ENCODE measurements at regions not wholly inside any gene's neighbourhood (a gene's known extent, or its start where the extent isn't known, plus 50 kb on each side); places are given as distances from the start of the nearest gene placed in this dataset.
"Not testable (repeated sequence)": the region's sequence is repeated elsewhere in the genome, so short reads cannot be mapped to it uniquely, and the experiment has no call there.

- DNase-seq (ENCODE audit: insufficient read length, low spot score) (no peak), FAIRE-seq (no peak)
- TF ChIP-seq TAF1 (IDR thresholded peaks at IDR 0.05; ENCODE audit: low read depth, low read length) (no peak), POLR2AphosphoS5 (IDR thresholded peaks at IDR 0.05; ENCODE audit: low read depth, low read length) (no peak), SPI1 (IDR thresholded peaks at IDR 0.05; ENCODE audit: low read depth, low read length) (no peak), POU2F2 (IDR thresholded peaks at IDR 0.05; ENCODE audit: low read depth, low read length) (no peak), POLR2A (IDR thresholded peaks at IDR 0.05; ENCODE audit: low read depth, low read length) (no peak), PAX5 (IDR thresholded peaks at IDR 0.05; ENCODE audit: insufficient read depth, low read length, severe bottlenecking) (no peak)
Measured at GRCh38 chr13:50249144-50249521, 233.9 kb downstream of the KCNRG start.

GRCh38 chr13:50250401-50250800, 235.2 kb downstream of the KCNRG start:
- FAIRE-seq (no peak), DNase-seq (ENCODE audit: insufficient read length, low spot score) (no peak)
- TF ChIP-seq SPI1 (IDR thresholded peaks at IDR 0.05; ENCODE audit: low read depth, low read length) (no peak), TAF1 (IDR thresholded peaks at IDR 0.05; ENCODE audit: low read depth, low read length) (no peak), POLR2AphosphoS5 (IDR thresholded peaks at IDR 0.05; ENCODE audit: low read depth, low read length) (no peak)

DNA sequence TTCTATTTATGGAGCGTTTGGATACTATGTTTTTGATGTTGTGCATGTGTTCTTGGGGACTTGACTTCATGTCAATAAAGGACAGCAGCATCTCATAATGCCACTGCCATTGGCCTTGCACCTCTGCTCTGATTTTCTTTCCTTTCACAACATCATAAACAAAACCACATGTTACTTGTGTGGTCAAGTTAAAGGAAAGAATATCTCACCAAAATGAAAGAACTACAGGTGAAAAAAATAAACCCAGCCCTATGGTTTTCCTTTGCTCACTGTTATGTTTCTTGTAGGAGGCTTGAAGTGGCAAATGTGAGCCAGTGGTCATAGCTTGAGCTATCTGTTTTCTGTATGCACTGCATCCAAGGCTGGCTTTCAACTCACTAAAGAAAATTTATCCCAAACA, 240.4 kb downstream of the KCNRG start:
- FAIRE-seq (no peak), DNase-seq (ENCODE audit: insufficient read length, low spot score) (no peak)
- TF ChIP-seq TAF1 (IDR thresholded peaks at IDR 0.05; ENCODE audit: low read depth, low read length) = no peak
- no peak for TF ChIP-seq POU2F2 (IDR thresholded peaks at IDR 0.05; ENCODE audit: low read depth, low read length)
- TF ChIP-seq POLR2A (IDR thresholded peaks at IDR 0.05; ENCODE audit: low read depth, low read length) = no peak
- TF ChIP-seq PAX5 (IDR thresholded peaks at IDR 0.05; ENCODE audit: insufficient read depth, low read length, severe bottlenecking) = no peak
- TF ChIP-seq SPI1 (IDR thresholded peaks at IDR 0.05; ENCODE audit: low read depth, low read length) = no peak
- TF ChIP-seq POLR2AphosphoS5 (IDR thresholded peaks at IDR 0.05; ENCODE audit: low read depth, low read length) = no peak

DNA sequence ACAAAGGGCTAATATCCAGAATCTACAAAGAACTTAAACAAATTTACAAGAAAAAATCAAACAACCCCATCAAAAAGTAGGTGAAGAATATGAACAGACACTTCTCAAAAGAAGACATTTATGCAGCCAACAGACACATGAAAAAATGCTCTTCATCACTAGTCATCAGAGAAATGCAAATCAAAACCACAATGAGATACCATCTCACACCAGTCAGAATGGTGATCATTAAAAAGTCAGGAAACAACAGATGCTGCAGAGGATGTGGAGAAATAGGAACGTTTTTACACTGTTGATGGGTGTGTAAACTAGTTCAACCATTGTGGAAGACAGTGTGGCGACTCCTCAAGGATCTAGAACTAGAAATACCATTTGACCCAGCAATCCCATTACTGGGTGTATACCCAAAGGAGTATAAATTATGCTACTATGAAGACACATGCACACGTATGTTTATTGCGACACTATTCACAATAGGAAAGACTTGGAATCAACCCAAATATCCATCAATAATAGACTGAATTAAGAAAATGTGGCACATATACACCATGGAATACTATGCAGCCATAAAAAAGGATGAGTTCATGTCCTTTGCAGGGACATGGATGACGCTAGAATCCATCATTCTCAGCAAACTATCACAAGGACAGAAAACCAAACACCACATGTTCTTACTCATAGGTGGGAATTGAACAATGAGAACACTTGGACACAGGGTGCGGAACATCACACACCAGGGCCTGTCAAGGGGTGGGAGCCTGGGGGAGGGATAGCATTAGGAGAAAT, 241.5 kb downstream of the KCNRG start:
- not testable (repeated sequence) for FAIRE-seq; DNase-seq (ENCODE audit: insufficient read length, low spot score)

DNA sequence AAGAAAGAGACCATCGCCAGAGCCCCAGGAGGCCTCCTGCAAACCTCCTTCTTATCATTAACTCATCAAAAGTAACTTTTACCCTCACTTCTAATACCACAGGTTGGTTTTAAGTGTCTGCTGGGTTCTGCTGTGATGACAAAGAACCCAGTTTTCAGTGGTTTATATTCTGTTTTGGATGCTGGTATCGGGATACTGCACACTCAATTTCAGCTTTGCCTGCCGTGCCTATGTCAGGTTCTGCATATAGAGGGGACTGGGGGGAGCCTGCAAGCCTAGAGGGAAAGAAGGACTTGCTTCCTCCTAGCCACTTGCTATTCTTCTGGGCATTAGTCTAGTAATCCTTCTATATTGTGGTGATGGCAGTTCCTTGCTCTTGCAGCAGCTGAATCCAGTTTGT, 242.4 kb downstream of the KCNRG start:
- FAIRE-seq (no peak), DNase-seq (ENCODE audit: insufficient read length, low spot score) (no peak)

GRCh38 chr13:50261130-50261901, 246.1 kb downstream of the KCNRG start:
- TF ChIP-seq POU2F2 (IDR thresholded peaks at IDR 0.05; ENCODE audit: low read depth, low read length) (no peak), PAX5 (IDR thresholded peaks at IDR 0.05; ENCODE audit: insufficient read depth, low read length, severe bottlenecking) (no peak), POLR2AphosphoS5 (IDR thresholded peaks at IDR 0.05; ENCODE audit: low read depth, low read length) (no peak), POLR2A (IDR thresholded peaks at IDR 0.05; ENCODE audit: low read depth, low read length) (no peak), TAF1 (IDR thresholded peaks at IDR 0.05; ENCODE audit: low read depth, low read length) (no peak), SPI1 (IDR thresholded peaks at IDR 0.05; ENCODE audit: low read depth, low read length) (no peak)
- FAIRE-seq (no peak), DNase-seq (ENCODE audit: insufficient read length, low spot score) (no peak)

More for the DNA sequence above, 242.4 kb downstream of the KCNRG start:
- no peak for TF ChIP-seq POU2F2 (IDR thresholded peaks at IDR 0.05; ENCODE audit: low read depth, low read length)
- no peak for TF ChIP-seq PAX5 (IDR thresholded peaks at IDR 0.05; ENCODE audit: insufficient read depth, low read length, severe bottlenecking)
- no peak for TF ChIP-seq POLR2AphosphoS5 (IDR thresholded peaks at IDR 0.05; ENCODE audit: low read depth, low read length)
- TF ChIP-seq POLR2A (IDR thresholded peaks at IDR 0.05; ENCODE audit: low read depth, low read length) = no peak
- no peak for TF ChIP-seq TAF1 (IDR thresholded peaks at IDR 0.05; ENCODE audit: low read depth, low read length)
- no peak for TF ChIP-seq SPI1 (IDR thresholded peaks at IDR 0.05; ENCODE audit: low read depth, low read length)

- TF ChIP-seq PAX5 (IDR thresholded peaks at IDR 0.05; ENCODE audit: insufficient read depth, low read length, severe bottlenecking) = no peak
- TF ChIP-seq POLR2AphosphoS5 (IDR thresholded peaks at IDR 0.05; ENCODE audit: low read depth, low read length) = no peak
- no peak for TF ChIP-seq TAF1 (IDR thresholded peaks at IDR 0.05; ENCODE audit: low read depth, low read length)
- TF ChIP-seq SPI1 (IDR thresholded peaks at IDR 0.05; ENCODE audit: low read depth, low read length) = no peak
- no peak for TF ChIP-seq POLR2A (IDR thresholded peaks at IDR 0.05; ENCODE audit: low read depth, low read length)
- TF ChIP-seq POU2F2 (IDR thresholded peaks at IDR 0.05; ENCODE audit: low read depth, low read length) = no peak
- FAIRE-seq (no peak), DNase-seq (ENCODE audit: insufficient read length, low spot score) (no peak)
Measured at GRCh38 chr13:50267066-50267465, 251.8 kb downstream of the KCNRG start.

DNA sequence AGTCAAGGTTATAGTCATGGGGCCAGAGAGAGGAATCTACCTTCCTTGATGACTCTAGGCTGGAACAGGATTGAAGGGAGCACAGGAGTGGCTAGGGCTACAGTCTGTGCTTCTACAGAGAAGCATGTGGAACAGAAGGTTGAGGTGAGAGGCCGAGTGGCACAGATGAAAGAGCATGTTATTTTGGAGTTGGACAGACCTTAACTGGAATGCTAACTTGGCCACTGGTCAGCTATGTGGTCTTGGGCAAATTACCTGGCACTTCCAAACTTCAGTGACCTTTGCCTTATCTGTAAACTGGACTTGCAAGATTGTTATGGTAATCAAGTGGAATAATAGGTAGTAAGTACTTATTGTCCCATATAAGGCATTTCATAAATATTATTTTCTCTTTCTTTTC, 252.7 kb downstream of the KCNRG start:
- DNase-seq (ENCODE audit: insufficient read length, low spot score) = no peak
- no peak for FAIRE-seq
- TF ChIP-seq POU2F2 (IDR thresholded peaks at IDR 0.05; ENCODE audit: low read depth, low read length) (no peak), POLR2AphosphoS5 (IDR thresholded peaks at IDR 0.05; ENCODE audit: low read depth, low read length) (no peak), SPI1 (IDR thresholded peaks at IDR 0.05; ENCODE audit: low read depth, low read length) (no peak), PAX5 (IDR thresholded peaks at IDR 0.05; ENCODE audit: insufficient read depth, low read length, severe bottlenecking) (no peak), TAF1 (IDR thresholded peaks at IDR 0.05; ENCODE audit: low read depth, low read length) (no peak), POLR2A (IDR thresholded peaks at IDR 0.05; ENCODE audit: low read depth, low read length) (no peak)

- TF ChIP-seq PAX5 (IDR thresholded peaks at IDR 0.05; ENCODE audit: insufficient read depth, low read length, severe bottlenecking) (no peak), POU2F2 (IDR thresholded peaks at IDR 0.05; ENCODE audit: low read depth, low read length) (no peak), POLR2A (IDR thresholded peaks at IDR 0.05; ENCODE audit: low read depth, low read length) (no peak), TAF1 (IDR thresholded peaks at IDR 0.05; ENCODE audit: low read depth, low read length) (no peak), POLR2AphosphoS5 (IDR thresholded peaks at IDR 0.05; ENCODE audit: low read depth, low read length) (no peak), SPI1 (IDR thresholded peaks at IDR 0.05; ENCODE audit: low read depth, low read length) (no peak)
- FAIRE-seq (no peak), DNase-seq (ENCODE audit: insufficient read length, low spot score) (no peak)
Measured at GRCh38 chr13:50268500-50268899, 253.3 kb downstream of the KCNRG start.

Data from GM12891 (cell line).